ENCODE measurements at regions not wholly inside any gene's neighbourhood (a gene's known extent, or its start where the extent isn't known, plus 50 kb on each side); places are given as distances from the start of the nearest gene placed in this dataset.

- intact Hi-C loops (cut with micrococcal nuclease; ENCODE audit: unreplicated experiment) = no loop called here
- no peaks in the 10 kb centered on the region for H3K27me3 ChIP-seq (replicated peaks in 1 of 2; ENCODE audit: control insufficient read depth in 2 of 2, insufficient read depth in 2 of 2, low read length in 1 of 2)
- no peak overlapping the region for H3K4me2 ChIP-seq (ENCODE audit: control insufficient read depth, insufficient read depth)
- ChIA-PET CTCF (no interaction called here), POLR2A (no interaction called here), SMC1A (ENCODE audit: uncharacterized antibody, unreplicated experiment) (no interaction called here), RAD21 (ENCODE audit: unreplicated experiment) (no interaction called here)
- H3K4me3 ChIP-seq = no peak overlapping the region
- 6% methylated on average over 5 of the region's 5 CpGs for WGBS (ENCODE audit: insufficient coverage, insufficient replicate concordance, low lambda C conversion rate, missing lambda C conversion rate)
- no peaks in the 10 kb centered on the region for H3K79me2 ChIP-seq (ENCODE audit: control insufficient read depth, insufficient read depth, low read length)
- no peak for FAIRE-seq
- in situ Hi-C loops (cut with MboI) = no loop called here
- no peak overlapping the region for H2AFZ ChIP-seq (ENCODE audit: control insufficient read depth, low read depth, low read length)
- no peaks in the 10 kb centered on the region for H4K20me1 ChIP-seq (ENCODE audit: control insufficient read depth, insufficient read depth)
- no peak overlapping the region for H3K9ac ChIP-seq (ENCODE audit: control insufficient read depth, insufficient read depth, low read length)
- BruUV-seq (replicated peaks) = no TSS peak
- H3K9me3 ChIP-seq (replicated peaks; ENCODE audit: control insufficient read depth, insufficient read depth, low read length) = no peaks in the 10 kb centered on the region
- no peak for DNase-seq (ENCODE audit: low read depth, low spot score)
- no peaks in the 10 kb centered on the region for H3K4me1 ChIP-seq (ENCODE audit: control insufficient read depth, insufficient read depth, low read length)
- no peak overlapping the region for H3K27ac ChIP-seq (ENCODE audit: control insufficient read depth, insufficient read depth)
- H3K36me3 ChIP-seq (ENCODE audit: control insufficient read depth in 2 of 2, insufficient read depth in 2 of 2, low read length in 1 of 2) = no peaks in the 10 kb centered on the region
- no peak for ATAC-seq
- TF ChIP-seq MXI1 (IDR thresholded peaks at IDR 0.05; ENCODE audit: low read depth, low read length) (no peak), SIN3A (IDR thresholded peaks at IDR 0.05; ENCODE audit: low read depth, low read length) (no peak), CUX1 (IDR thresholded peaks at IDR 0.05; ENCODE audit: insufficient replicate concordance, low read depth, low read length) (no peak), PML (IDR thresholded peaks at IDR 0.05; ENCODE audit: low read length) (no peak), NBN (IDR thresholded peaks at IDR 0.05) (no peak), NFYA (IDR thresholded peaks at IDR 0.05; ENCODE audit: borderline replicate concordance, low read depth, low read length) (no peak), ZNF687 (IDR thresholded peaks at IDR 0.05) (no peak), TCF12 (IDR thresholded peaks at IDR 0.05; ENCODE audit: low read depth, low read length) (no peak), WRNIP1 (IDR thresholded peaks at IDR 0.05; ENCODE audit: borderline replicate concordance, low read depth, low read length) (no peak), IKZF2 (IDR thresholded peaks at IDR 0.05) (no peak), JUNB (IDR thresholded peaks at IDR 0.05) (no peak), RAD51 (IDR thresholded peaks at IDR 0.05) (no peak), YBX1 (IDR thresholded peaks at IDR 0.05) (no peak), FOXK2 (IDR thresholded peaks at IDR 0.05) (no peak), MTA3 (IDR thresholded peaks at IDR 0.05; ENCODE audit: borderline replicate concordance, low read length) (no peak), HDGF (IDR thresholded peaks at IDR 0.05) (no peak), POLR2A (IDR thresholded peaks at IDR 0.05; ENCODE audit: low read depth, low read length) (no peak), RELB (IDR thresholded peaks at IDR 0.05; ENCODE audit: low read depth) (no peak)
Observed at GRCh38 chr4:142901166-142901662, 55.1 kb upstream of the INPP4B start.
